ENCODE measurements at regions not wholly inside any gene's neighbourhood (a gene's known extent, or its start where the extent isn't known, plus 50 kb on each side); places are given as distances from the start of the nearest gene placed in this dataset.

DNA sequence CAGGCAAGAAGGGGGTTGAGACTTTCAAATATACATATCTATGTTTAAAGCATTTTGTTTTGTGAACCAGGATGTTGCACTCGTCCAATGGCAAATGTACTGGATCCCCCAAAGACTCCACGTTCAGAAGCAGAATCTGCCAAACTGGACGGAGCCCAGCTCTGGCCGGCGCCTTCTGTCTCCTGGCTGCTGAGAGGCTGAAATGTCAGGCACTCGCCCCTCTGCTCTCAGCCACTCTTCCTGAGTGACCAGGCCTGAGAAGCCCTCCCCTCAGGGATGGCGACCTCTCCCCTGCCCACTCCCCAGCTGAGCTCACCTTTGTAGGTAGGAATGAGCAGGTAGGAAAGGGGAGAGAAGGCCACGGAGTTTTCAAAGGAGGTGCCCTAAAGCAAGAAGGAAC, 187.5 kb upstream of the FOXF1 start:
- TF ChIP-seq TEAD4 (IDR thresholded peaks at IDR 0.05) (no peak), TAF1 (IDR thresholded peaks at IDR 0.05; ENCODE audit: low read depth) (no peak), TCF12 (IDR thresholded peaks at IDR 0.05; ENCODE audit: low read depth) (no peak), EGR1 (IDR thresholded peaks at IDR 0.05) (no peak), CREB1 (IDR thresholded peaks at IDR 0.05; ENCODE audit: low read depth) (no peak), RAD21 (IDR thresholded peaks at IDR 0.05; ENCODE audit: low read depth) (no peak), ZBTB7A (IDR thresholded peaks at IDR 0.05; ENCODE audit: low read depth) (no peak)

DNA sequence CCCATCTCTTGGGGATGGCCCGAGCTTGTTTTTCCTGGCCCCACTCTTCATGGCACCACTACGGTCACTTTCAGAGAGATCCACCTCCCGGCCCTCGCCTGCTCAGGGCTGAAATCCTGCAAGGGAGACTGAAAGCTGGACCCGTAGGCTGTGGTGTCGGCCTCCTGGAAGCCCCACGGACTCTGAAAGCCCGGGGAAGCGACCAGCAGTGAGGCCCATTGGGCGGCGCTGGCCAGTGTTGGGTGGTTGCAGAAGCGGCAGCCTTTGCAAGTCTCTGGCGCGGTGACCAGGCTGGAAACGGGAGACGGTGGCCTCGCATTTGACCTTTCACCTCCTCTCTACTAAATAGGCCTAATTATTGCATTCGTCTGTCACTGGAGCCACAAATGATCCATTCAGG, 186.0 kb upstream of the FOXF1 start:
- no peak for TF ChIP-seq EP300 (IDR thresholded peaks at IDR 0.05; ENCODE audit: borderline replicate concordance)
- TF ChIP-seq, protein P1, sequence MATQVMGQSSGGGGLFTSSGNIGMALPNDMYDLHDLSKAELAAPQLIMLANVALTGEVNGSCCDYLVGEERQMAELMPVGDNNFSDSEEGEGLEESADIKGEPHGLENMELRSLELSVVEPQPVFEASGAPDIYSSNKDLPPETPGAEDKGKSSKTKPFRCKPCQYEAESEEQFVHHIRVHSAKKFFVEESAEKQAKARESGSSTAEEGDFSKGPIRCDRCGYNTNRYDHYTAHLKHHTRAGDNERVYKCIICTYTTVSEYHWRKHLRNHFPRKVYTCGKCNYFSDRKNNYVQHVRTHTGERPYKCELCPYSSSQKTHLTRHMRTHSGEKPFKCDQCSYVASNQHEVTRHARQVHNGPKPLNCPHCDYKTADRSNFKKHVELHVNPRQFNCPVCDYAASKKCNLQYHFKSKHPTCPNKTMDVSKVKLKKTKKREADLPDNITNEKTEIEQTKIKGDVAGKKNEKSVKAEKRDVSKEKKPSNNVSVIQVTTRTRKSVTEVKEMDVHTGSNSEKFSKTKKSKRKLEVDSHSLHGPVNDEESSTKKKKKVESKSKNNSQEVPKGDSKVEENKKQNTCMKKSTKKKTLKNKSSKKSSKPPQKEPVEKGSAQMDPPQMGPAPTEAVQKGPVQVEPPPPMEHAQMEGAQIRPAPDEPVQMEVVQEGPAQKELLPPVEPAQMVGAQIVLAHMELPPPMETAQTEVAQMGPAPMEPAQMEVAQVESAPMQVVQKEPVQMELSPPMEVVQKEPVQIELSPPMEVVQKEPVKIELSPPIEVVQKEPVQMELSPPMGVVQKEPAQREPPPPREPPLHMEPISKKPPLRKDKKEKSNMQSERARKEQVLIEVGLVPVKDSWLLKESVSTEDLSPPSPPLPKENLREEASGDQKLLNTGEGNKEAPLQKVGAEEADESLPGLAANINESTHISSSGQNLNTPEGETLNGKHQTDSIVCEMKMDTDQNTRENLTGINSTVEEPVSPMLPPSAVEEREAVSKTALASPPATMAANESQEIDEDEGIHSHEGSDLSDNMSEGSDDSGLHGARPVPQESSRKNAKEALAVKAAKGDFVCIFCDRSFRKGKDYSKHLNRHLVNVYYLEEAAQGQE (IDR thresholded peaks at IDR 0.05; ENCODE audit: low read depth): no peak
- TF ChIP-seq EGR1 (IDR thresholded peaks at IDR 0.05): no peak
- TF ChIP-seq RAD21 (IDR thresholded peaks at IDR 0.05; ENCODE audit: low read depth): no peak
- TF ChIP-seq, protein P2, sequence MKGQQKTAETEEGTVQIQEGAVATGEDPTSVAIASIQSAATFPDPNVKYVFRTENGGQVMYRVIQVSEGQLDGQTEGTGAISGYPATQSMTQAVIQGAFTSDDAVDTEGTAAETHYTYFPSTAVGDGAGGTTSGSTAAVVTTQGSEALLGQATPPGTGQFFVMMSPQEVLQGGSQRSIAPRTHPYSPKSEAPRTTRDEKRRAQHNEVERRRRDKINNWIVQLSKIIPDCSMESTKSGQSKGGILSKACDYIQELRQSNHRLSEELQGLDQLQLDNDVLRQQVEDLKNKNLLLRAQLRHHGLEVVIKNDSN (IDR thresholded peaks at IDR 0.05): no peak

DNA sequence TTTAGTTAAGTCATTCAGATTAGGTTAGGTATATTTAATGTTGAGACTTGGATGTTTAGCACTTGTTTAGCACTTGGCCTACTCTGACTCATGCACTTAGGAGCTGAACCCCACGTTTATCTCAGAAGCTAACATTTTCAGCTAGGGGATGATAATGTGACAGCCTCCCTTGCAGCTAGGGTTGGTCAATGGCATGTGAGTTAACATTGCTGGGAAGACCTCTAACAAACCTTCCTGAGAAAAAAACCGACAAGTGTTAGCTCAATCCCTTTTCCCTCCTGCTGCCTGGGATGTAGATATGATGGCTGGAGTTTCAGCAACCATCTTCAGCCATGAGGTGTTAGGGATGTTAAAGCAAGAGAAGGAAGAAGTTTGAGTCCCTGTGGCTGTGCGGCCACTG, 185.0 kb upstream of the FOXF1 start:
- TF ChIP-seq TCF12 (IDR thresholded peaks at IDR 0.05; ENCODE audit: low read depth): no peak
- TF ChIP-seq, protein P2 (IDR thresholded peaks at IDR 0.05): no peak

DNA sequence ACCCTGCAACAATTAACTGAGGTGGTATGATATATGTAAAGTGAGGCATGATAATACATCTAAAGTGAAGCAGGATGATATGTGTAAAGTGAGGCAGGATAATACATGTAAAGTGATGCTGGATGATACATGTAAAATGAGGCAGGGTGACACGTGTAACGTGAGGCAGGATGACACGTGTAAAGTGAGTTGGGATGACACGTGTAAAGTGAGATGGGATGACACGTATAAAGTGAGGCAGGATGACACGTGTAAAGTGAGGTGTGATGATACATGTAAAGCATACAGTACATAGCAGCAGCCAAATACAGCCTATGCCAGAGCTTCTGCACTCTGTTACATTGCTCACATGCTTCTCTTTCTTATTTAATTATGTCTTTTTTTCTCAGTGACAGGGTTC, 184.4 kb upstream of the FOXF1 start:
- TF ChIP-seq, protein P3, sequence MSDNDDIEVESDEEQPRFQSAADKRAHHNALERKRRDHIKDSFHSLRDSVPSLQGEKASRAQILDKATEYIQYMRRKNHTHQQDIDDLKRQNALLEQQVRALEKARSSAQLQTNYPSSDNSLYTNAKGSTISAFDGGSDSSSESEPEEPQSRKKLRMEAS (IDR thresholded peaks at IDR 0.05): no peak
- TF ChIP-seq FOXM1 (IDR thresholded peaks at IDR 0.05; ENCODE audit: borderline replicate concordance, low read depth) (no peak), TCF12 (IDR thresholded peaks at IDR 0.05; ENCODE audit: low read depth) (no peak), EP300 (IDR thresholded peaks at IDR 0.05; ENCODE audit: borderline replicate concordance) (no peak), YY1 (IDR thresholded peaks at IDR 0.05; ENCODE audit: low read depth) (no peak), TEAD4 (IDR thresholded peaks at IDR 0.05) (no peak), TAF1 (IDR thresholded peaks at IDR 0.05; ENCODE audit: low read depth) (no peak), NFIC (IDR thresholded peaks at IDR 0.05) (no peak), CEBPB (IDR thresholded peaks at IDR 0.05) (no peak), ZBTB7A (IDR thresholded peaks at IDR 0.05; ENCODE audit: low read depth) (no peak), RAD21 (IDR thresholded peaks at IDR 0.05; ENCODE audit: low read depth) (no peak), CREB1 (IDR thresholded peaks at IDR 0.05; ENCODE audit: low read depth) (no peak), EGR1 (IDR thresholded peaks at IDR 0.05) (no peak)
- TF ChIP-seq, protein P1 (IDR thresholded peaks at IDR 0.05; ENCODE audit: low read depth): no peak
- TF ChIP-seq, protein P2 (IDR thresholded peaks at IDR 0.05): no peak

DNA sequence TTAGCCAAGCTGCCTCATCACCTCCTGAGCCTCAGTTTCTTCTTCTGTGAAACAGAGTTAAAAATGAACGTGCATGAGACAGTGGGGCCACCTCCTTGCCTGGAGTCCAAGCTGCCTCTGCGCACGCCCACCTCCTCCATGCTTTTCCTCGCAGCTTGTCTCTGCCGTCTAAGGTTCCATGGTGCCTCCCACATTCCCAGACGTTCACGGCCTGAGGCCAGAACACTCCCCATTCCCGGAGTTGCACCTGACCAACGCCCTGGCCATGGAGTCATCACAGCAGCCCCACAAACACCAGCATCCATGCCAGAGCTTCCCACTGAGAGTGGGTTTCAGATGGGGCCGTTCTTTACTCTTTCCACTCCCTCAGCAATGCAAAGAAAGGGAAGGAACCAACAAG, 183.0 kb upstream of the FOXF1 start:
- TF ChIP-seq, protein P2 (IDR thresholded peaks at IDR 0.05): no peak
- TF ChIP-seq YY1 (IDR thresholded peaks at IDR 0.05; ENCODE audit: low read depth) (no peak), CEBPB (IDR thresholded peaks at IDR 0.05) (no peak), TEAD4 (IDR thresholded peaks at IDR 0.05) (no peak), TAF1 (IDR thresholded peaks at IDR 0.05; ENCODE audit: low read depth) (no peak), EGR1 (IDR thresholded peaks at IDR 0.05) (no peak), ZBTB7A (IDR thresholded peaks at IDR 0.05; ENCODE audit: low read depth) (no peak), EP300 (IDR thresholded peaks at IDR 0.05; ENCODE audit: borderline replicate concordance) (no peak), RAD21 (IDR thresholded peaks at IDR 0.05; ENCODE audit: low read depth) (no peak)
- TF ChIP-seq, protein P1 (IDR thresholded peaks at IDR 0.05; ENCODE audit: low read depth): no peak
- TF ChIP-seq, protein P3 (IDR thresholded peaks at IDR 0.05): no peak

All from Ishikawa (cell line).